Neuronal stem cell (in vitro differentiated cells): ENCODE measurements at regions not wholly inside any gene's neighbourhood (a gene's known extent, or its start where the extent isn't known, plus 50 kb on each side); places are given as distances from the start of the nearest gene placed in this dataset.

Experiments used
- DNase-seq: peaks from one replicate; pipeline ENCODE4 v3.0.0-alpha.2; 2013; ENCODE audit warnings: low spot score
- H2AFZ ChIP-seq: one replicate; pipeline ENCODE4 v1.6.1; 2013; ENCODE audit warnings: mild to moderate bottlenecking, low read length, inconsistent platforms
- H2AK5ac ChIP-seq: 2 replicates; pipeline ENCODE4 v1.6.1; 2013; ENCODE audit warnings: low read depth, mild to moderate bottlenecking, inconsistent platforms, low read length, moderate library complexity, mixed read lengths
- H2BK120ac ChIP-seq: 2 replicates; pipeline ENCODE4 v1.6.1; 2013; ENCODE audit warnings: low read depth, mild to moderate bottlenecking, inconsistent platforms, low read length, moderate library complexity, mixed read lengths
- H2BK12ac ChIP-seq: one replicate; pipeline ENCODE4 v1.6.1; 2013; ENCODE audit warnings: low read length, inconsistent platforms
- H2BK15ac ChIP-seq: 2 replicates; pipeline ENCODE4 v1.6.1; 2013; ENCODE audit warnings: mild to moderate bottlenecking, low read length, inconsistent platforms, mixed read lengths
- H2BK5ac ChIP-seq: one replicate; pipeline ENCODE4 v1.6.1; 2013; ENCODE audit warnings: inconsistent platforms, mild to moderate bottlenecking, low read length, moderate library complexity
- H3K14ac ChIP-seq: one replicate; pipeline ENCODE4 v1.6.1; 2013; ENCODE audit warnings: low read length, inconsistent platforms
- H3K18ac ChIP-seq: 2 replicates; pipeline ENCODE4 v1.6.1; 2013; ENCODE audit warnings: low read length, inconsistent platforms
- H3K23ac ChIP-seq: 2 replicates; pipeline ENCODE4 v1.6.1; 2013; ENCODE audit warnings: low read depth, mild to moderate bottlenecking, mixed read lengths, low read length, inconsistent platforms; ENCODE audit not compliant: poor library complexity
- H3K27ac ChIP-seq: replicated peaks from 3 replicates; pipeline ENCODE4 v1.5.1; 2013; ENCODE audit warnings: low read length, inconsistent platforms
- H3K27me3 ChIP-seq, 3 experiments: 2 replicates each; pipeline ENCODE4 v1.6.1; 2013; ENCODE audit warnings: low read length in 3 of 3, mild to moderate bottlenecking in 2 of 3, inconsistent platforms in 1 of 3, low read depth in 1 of 3, mixed read lengths in 1 of 3, moderate library complexity in 1 of 3; ENCODE audit not compliant: control insufficient read depth in 3 of 3, insufficient read depth in 3 of 3
- H3K36me3 ChIP-seq, 2 donors: replicated peaks in 1 of 2; 2 replicates each; pipeline ENCODE4 v1.6.1; 2013; ENCODE audit warnings: low read length in 2 of 2; ENCODE audit not compliant: control insufficient read depth in 2 of 2, insufficient read depth in 2 of 2
- H3K4ac ChIP-seq: 2 replicates; pipeline ENCODE4 v1.6.1; 2013; ENCODE audit warnings: inconsistent platforms, mild to moderate bottlenecking, low read length, moderate library complexity
- H3K4me1 ChIP-seq, 2 donors: 1 replicate in 1 of 2; 2 replicates in 1 of 2; pipeline ENCODE4 v1.6.1; 2013; ENCODE audit warnings: low read length in 2 of 2, low read depth in 1 of 2; ENCODE audit not compliant: control insufficient read depth in 2 of 2, insufficient read depth in 1 of 2
- H3K4me2 ChIP-seq: one replicate; pipeline ENCODE4 v1.6.1; 2013; ENCODE audit warnings: mild to moderate bottlenecking, low read length, inconsistent platforms; ENCODE audit not compliant: insufficient read depth, poor library complexity, severe bottlenecking
- H3K4me3 ChIP-seq, 2 donors: 2 replicates each; pipeline ENCODE4 v1.5.1; 2013; ENCODE audit warnings: low read length in 2 of 2, mild to moderate bottlenecking in 2 of 2, inconsistent platforms in 1 of 2, moderate library complexity in 1 of 2
- H3K79me1 ChIP-seq: one replicate; pipeline ENCODE4 v1.6.1; 2013; ENCODE audit warnings: low read depth, mild to moderate bottlenecking, inconsistent platforms, low read length, moderate library complexity
- H3K9ac ChIP-seq: one replicate; pipeline ENCODE4 v1.6.1; 2013; ENCODE audit warnings: mild to moderate bottlenecking, low read depth, low read length, inconsistent platforms; ENCODE audit not compliant: poor library complexity
- H3K9me3 ChIP-seq, 2 donors: replicated peaks in 1 of 2; 2 replicates each; pipeline versions ENCODE3 to v1.6.1; 2013; ENCODE audit warnings: low read length in 2 of 2, mild to moderate bottlenecking in 2 of 2, inconsistent platforms in 1 of 2, low read depth in 1 of 2, mixed read lengths in 1 of 2, moderate library complexity in 1 of 2; ENCODE audit not compliant: control insufficient read depth in 2 of 2, insufficient read depth in 1 of 2
- H4K8ac ChIP-seq: one replicate; pipeline ENCODE4 v1.6.1; 2013; ENCODE audit warnings: low read depth, mild to moderate bottlenecking, inconsistent platforms, low read length, moderate library complexity
- H4K91ac ChIP-seq: one replicate; pipeline ENCODE4 v1.6.1; 2013; ENCODE audit warnings: low read length, low read depth, mild to moderate bottlenecking, inconsistent platforms; ENCODE audit not compliant: poor library complexity
- WGBS, 2 donors: extraction: QIAGEN DNeasy Blood & Tissue Kit; methylation state at CpG; one replicate each; pipeline ENCODE4 v1.1.7; 2013; ENCODE audit warnings: missing lambda C conversion rate in 2 of 2, mixed read lengths in 1 of 2; ENCODE audit not compliant: insufficient read length in 2 of 2, insufficient replicate concordance in 1 of 2; ENCODE audit errors: extremely low coverage in 2 of 2; 5-methylcytosine and 5-hydroxymethylcytosine counted together

- Histone ChIP-seq H3K4me2 (no peak overlapping the region), H3K27ac (no peak overlapping the region), H3K4ac (no peak overlapping the region), H3K4me1 (no peaks in the 10 kb centered on the region), H4K91ac (no peak overlapping the region), H3K9ac (no peak overlapping the region), H3K27me3 (peaks cover 0 to 5% (median 0%) of the 10 kb centered on the region in 3 experiments), H2BK5ac (no peak overlapping the region), H2BK15ac (no peak overlapping the region), H4K8ac (no peak overlapping the region), H3K18ac (no peak overlapping the region), H2BK12ac (no peak overlapping the region), H3K9me3 (peaks cover 0 to 4% of the 10 kb centered on the region in 2 donors), H3K36me3 (no peaks in the 10 kb centered on the region), H3K4me3 (no peak overlapping the region), H2AFZ (no peak overlapping the region), H3K79me1 (no peaks in the 10 kb centered on the region), H3K23ac (no peak overlapping the region), H3K14ac (no peak overlapping the region), H2AK5ac (no peak overlapping the region), H2BK120ac (no peak overlapping the region)
- DNase-seq = no peak
- WGBS, 2 donors = no CpG with 5 or more reads among the region's 3 CpGs
These were observed 234.5 kb downstream of the ANKRD36B start for GRCh38 chr2:97355176-97355575.

- no CpG with 5 or more reads among the region's 1 CpG for WGBS, 2 donors
- Histone ChIP-seq H2BK5ac (no peak overlapping the region), H3K4me3 (no peak overlapping the region), H3K18ac (no peak overlapping the region), H3K27me3 (peaks cover 0 to 9% (median 0%) of the 10 kb centered on the region in 3 experiments), H3K23ac (no peak overlapping the region), H3K9ac (no peak overlapping the region), H2AK5ac (no peak overlapping the region), H3K36me3 (no peaks in the 10 kb centered on the region), H2BK15ac (no peak overlapping the region), H3K79me1 (no peaks in the 10 kb centered on the region), H3K14ac (peak overlapping the region; percentile 43), H3K9me3 (peaks cover 0 to 4% of the 10 kb centered on the region in 2 donors), H3K4me1 (no peaks in the 10 kb centered on the region), H4K91ac (no peak overlapping the region), H2AFZ (no peak overlapping the region), H3K4ac (no peak overlapping the region), H3K27ac (no peak overlapping the region), H3K4me2 (no peak overlapping the region), H4K8ac (no peak overlapping the region), H2BK120ac (no peak overlapping the region), H2BK12ac (no peak overlapping the region)
- DNase-seq = no peak
These were observed 235.1 kb downstream of the ANKRD36B start for GRCh38 chr2:97354576-97354975.

- no peak overlapping the region for H3K27ac ChIP-seq
- no peak overlapping the region for H2BK120ac ChIP-seq
- no peaks in the 10 kb centered on the region for H3K79me1 ChIP-seq
These were observed 235.9 kb downstream of the ANKRD36 start for GRCh38 chr2:97348841-97349240.

GRCh38 chr2:97348265-97348664 lies 235.3 kb downstream of the ANKRD36 start:
- H3K27ac ChIP-seq = no peak overlapping the region
- H4K8ac ChIP-seq = no peak overlapping the region
- no peak overlapping the region for H3K4me3 ChIP-seq
- no peak overlapping the region for H3K23ac ChIP-seq
- H3K9me3 ChIP-seq = no peaks in the 10 kb centered on the region
- H3K9ac ChIP-seq = no peak overlapping the region
- H2BK120ac ChIP-seq = no peak overlapping the region
- H3K4me1 ChIP-seq = peaks cover 0 to 3% of the 10 kb centered on the region in 2 donors
- H2AFZ ChIP-seq = no peak overlapping the region
- no peak overlapping the region for H2BK12ac ChIP-seq
- peaks cover 0 to 6% (median 0%) of the 10 kb centered on the region in 3 experiments for H3K27me3 ChIP-seq
- H3K14ac ChIP-seq = peak overlapping the region; percentile 75
- H4K91ac ChIP-seq = no peak overlapping the region
- H3K4ac ChIP-seq = no peak overlapping the region
- no peak overlapping the region for H2BK15ac ChIP-seq
- no peak overlapping the region for H2BK5ac ChIP-seq
- DNase-seq = no peak
- H2AK5ac ChIP-seq = no peak overlapping the region
- peak overlapping the region; percentile 54 for H3K18ac ChIP-seq
- no peak overlapping the region for H3K4me2 ChIP-seq
- H3K36me3 ChIP-seq = no peaks in the 10 kb centered on the region
- H3K79me1 ChIP-seq = no peaks in the 10 kb centered on the region
- no CpG with 5 or more reads among the region's 3 CpGs for WGBS, 2 donors

More at GRCh38 chr2:97348841-97349240, 235.9 kb downstream of the ANKRD36 start:
- Histone ChIP-seq H3K4ac (no peak overlapping the region), H3K23ac (no peak overlapping the region), H2BK5ac (no peak overlapping the region), H3K14ac (no peak overlapping the region), H3K4me2 (no peak overlapping the region), H4K8ac (no peak overlapping the region), H3K9ac (no peak overlapping the region), H2BK15ac (no peak overlapping the region), H2AFZ (no peak overlapping the region), H3K4me3 (no peak overlapping the region), H2AK5ac (no peak overlapping the region), H3K9me3 (no peaks in the 10 kb centered on the region), H4K91ac (no peak overlapping the region), H2BK12ac (no peak overlapping the region), H3K18ac (no peak overlapping the region), H3K4me1 (peaks cover 0 to 3% of the 10 kb centered on the region in 2 donors), H3K36me3 (no peaks in the 10 kb centered on the region), H3K27me3 (peaks cover 0 to 6% (median 0%) of the 10 kb centered on the region in 3 experiments)
- no peak for DNase-seq
- no CpG with 5 or more reads among the region's 1 CpG for WGBS, 2 donors
